RPMI7951 (cell line): ENCODE measurements at regions not wholly inside any gene's neighbourhood (a gene's known extent, or its start where the extent isn't known, plus 50 kb on each side); places are given as distances from the start of the nearest gene placed in this dataset.
"Not testable (repeated sequence)": the region's sequence is repeated elsewhere in the genome, so short reads cannot be mapped to it uniquely, and the experiment has no call there.

Experiments
- DNase-seq: peaks from one replicate; pipeline ENCODE4 v3.0.0-alpha.2; 2012; ENCODE audit warnings: low read depth

DNA sequence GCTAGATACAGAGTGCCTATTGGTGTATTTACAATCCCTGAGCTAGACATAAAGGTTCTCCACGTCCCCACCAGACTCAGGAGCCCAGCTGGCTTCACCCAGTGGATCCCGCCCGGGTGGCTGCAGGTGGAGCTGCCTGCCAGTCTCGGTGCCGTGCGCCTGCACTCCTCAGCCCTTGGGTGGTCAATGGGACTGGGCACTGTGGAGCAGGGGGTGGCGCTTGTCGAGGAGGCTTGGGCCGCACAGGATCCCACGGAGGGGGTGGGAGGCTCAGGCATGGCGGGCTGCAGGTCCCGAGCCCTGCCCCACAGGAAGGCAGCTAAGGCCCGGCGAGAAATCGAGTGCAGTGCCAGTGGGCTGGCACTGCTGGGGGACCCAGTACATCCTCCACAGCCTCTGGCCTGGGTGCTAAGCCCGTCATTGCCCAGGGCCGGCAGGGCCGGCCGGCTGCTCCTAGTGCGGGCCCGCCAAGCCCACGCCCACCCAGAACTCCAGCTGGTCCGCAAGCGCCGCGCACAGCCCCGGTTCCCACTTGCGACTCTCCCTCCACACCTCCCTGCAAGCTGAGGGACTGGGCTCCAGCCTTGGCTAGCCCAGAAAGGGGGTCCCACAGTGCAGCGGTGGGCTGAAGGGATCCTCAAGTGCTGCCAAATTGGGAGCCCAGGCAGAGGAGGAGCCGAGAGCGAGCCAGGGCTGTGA is 554.6 kb upstream of the LUZP2 start:
- DNase-seq = not testable (repeated sequence)

DNA sequence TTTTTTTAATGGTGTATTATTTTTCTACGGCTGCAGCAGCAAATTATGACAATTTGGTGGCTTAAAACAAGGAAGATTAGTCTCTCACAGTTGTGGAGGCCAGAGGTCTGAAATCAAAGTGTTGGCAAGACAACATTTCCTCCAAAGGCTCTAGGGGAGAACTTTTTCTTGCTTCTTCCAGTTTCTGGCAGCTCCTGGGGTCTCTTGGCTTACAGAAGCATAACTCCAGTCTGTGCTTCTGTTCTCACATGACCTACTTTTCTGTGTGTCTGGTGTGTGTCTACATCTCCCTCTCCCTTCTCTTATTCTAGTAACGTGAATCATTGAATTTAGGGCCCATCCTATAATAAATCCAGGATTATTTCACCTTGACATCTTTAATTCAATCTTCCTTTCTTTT is 551.9 kb upstream of the LUZP2 start:
- no peak for DNase-seq

GRCh38 chr11:23947883-23948282 is 549.0 kb upstream of the LUZP2 start:
- DNase-seq = no peak

DNA sequence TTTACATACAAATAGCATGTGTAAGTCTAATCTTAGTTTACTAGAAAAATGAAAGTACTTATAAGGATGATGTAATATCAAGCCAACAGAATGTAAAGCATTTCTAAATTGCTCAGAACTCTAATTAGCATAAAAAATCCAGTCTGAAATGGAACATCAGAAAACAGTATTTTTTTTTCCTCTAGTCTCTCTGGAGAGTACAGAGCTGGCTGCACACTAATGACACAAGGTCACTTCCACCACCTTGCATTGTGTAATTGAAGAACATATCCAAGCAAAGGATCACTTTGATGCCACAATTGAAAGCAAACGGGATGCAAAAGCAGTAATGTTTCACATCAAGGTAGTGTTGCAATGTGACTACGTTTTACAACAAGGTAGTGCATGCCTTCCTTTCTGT is 548.0 kb upstream of the LUZP2 start:
- no peak for DNase-seq

DNA sequence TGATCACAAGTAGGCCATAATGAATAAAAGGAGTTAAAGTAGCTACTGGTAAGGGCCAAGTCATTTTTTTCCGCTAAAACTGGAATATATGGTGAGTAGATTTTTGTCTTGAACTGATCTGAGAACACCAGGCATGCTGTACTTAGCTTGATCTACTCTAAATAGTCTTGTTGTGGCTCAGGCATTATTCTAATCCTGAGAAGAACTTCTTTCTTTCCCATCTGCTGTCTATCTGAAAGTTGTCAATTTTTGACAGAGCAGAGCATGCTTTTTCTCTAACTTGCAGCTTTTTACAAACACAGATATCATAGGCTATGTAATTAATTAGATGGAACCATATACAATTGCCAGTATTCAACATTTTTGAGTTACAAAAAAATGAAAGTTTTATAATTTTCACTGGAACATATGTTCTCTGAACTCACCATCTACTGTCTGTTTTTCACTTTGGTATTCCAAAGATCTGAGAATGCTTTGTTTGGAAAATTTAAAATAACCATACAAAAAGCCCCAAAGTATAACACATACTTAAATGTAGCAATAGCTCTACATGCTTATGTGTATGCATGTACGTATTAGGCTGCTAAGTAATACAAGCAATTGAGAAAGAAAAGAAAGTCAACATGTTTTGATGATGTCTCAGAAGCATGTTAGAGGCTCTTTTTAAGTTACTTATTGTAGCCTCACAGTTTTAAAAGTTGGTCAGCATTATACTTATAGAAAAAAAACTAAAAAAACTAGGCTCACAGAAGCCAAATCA is 542.7 kb upstream of the LUZP2 start:
- no peak for DNase-seq

GRCh38 chr11:23954730-23955129 is 542.1 kb upstream of the LUZP2 start:
- DNase-seq = no peak

DNA sequence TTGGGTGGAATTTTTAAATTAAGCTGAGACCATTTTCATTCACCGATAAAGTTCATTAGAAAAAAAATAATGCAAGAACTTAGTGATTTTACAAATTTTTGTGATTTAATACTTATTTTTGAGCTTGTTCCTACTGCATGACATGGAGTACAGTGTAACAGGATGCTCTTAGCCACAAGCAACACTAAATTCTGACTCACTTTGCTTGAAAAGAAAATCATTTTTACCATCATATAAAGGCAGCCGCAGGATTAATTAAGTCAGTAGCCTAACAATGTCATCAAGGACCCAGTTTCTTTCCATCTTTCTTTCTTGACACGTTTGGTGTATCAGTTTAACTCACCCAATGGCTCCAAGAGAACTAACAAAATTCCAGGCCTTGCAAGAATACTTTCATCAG is 540.3 kb upstream of the LUZP2 start:
- peak; percentile 3 for DNase-seq

DNA sequence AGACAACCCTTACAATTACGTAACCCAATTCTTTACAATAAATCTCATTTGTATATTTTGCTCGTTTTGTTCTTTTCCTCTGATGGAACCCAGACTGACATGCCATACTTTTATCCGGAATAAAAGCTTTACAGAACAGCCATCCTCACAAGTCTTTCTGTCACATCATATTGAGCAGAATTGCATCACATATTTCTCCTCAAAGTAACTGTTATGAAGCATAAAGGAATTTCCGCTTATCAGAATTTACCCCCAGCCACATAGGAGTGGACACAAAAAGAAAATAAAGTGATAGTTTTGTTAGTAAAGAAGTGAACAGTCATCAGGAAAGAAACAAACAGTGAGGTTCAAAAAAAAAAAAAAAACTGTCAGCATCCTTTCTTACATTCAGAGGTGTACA is 539.5 kb upstream of the LUZP2 start:
- DNase-seq = no peak

- no peak for DNase-seq
Observed at GRCh38 chr11:23959462-23959861, 537.4 kb upstream of the LUZP2 start.

- DNase-seq = peak; percentile 33
Observed at GRCh38 chr11:23961503-23962338, 535.1 kb upstream of the LUZP2 start.

GRCh38 chr11:23973244-23973643 is 523.6 kb upstream of the LUZP2 start:
- no peak for DNase-seq

GRCh38 chr11:23974051-23974450 is 522.8 kb upstream of the LUZP2 start:
- DNase-seq = no peak

DNA sequence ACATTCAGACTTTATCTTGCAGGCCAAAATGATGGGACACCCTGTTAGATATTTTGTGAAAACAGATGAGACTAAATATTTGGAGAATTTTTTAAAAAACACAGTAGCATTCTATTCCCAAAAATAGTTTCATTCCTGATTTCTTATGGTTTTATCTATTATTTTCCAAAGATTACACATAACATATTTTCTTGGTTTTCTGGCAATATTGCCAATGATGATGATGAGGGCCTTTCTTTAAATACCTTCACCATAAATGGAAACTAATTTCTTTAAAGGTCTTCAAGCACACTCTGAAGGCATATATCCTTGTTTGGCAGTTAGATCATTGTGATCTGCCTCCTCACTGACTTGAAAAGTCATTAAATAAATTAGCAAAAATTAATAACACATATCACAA is 522.3 kb upstream of the LUZP2 start:
- no peak for DNase-seq

- DNase-seq = no peak
Observed at GRCh38 chr11:23976426-23976825, 520.4 kb upstream of the LUZP2 start.

DNA sequence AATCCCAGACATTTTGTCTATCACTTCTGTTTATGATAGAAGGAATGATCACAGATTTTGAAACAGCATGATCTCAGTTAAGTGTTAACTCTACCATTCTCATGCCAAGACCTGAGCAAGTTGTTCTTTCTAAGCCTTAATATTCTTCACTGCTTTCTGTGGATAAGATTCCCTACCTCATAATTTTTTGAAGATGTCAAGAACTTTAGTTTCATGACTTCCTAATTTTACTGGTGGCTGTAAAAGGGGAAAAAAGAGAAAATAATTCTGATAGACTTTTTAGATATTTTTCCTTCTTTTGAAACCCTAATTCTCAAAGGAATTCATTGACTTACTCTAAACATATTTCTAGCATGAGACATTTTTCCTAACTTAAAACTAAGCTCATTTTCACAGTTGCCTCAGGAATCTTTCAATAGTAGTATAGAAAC is 520.0 kb upstream of the LUZP2 start:
- no peak for DNase-seq

DNA sequence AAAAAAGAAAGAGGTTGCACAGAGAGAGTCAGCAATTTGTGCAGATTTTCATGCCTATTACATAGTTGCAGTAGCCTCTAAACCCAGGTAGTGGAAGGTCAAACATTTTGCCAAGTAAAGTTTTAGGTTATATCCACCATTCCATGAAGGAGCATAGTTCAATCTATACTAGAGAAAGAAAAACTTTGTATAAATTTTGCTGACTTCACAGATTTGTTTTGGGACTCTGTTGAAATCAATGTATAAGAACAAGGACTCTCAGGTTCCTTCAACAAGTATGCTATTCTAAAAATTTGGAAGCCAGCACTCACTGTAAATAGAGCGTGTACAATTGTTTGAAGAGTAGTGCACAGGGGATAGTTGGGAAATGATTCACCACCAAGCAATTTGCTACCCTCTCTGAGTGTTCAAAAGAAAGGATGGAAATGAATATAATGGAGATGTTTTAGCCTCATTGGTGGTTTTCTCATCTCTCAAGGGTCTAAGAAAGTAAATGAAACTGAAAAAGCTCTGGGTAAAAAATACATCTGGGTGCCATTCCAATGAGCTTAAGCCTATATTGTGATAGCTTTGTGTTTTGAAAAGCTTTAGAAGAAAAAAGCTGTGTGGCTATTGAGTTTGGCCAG is 508.4 kb upstream of the LUZP2 start:
- peak; percentile 33 for DNase-seq

DNA sequence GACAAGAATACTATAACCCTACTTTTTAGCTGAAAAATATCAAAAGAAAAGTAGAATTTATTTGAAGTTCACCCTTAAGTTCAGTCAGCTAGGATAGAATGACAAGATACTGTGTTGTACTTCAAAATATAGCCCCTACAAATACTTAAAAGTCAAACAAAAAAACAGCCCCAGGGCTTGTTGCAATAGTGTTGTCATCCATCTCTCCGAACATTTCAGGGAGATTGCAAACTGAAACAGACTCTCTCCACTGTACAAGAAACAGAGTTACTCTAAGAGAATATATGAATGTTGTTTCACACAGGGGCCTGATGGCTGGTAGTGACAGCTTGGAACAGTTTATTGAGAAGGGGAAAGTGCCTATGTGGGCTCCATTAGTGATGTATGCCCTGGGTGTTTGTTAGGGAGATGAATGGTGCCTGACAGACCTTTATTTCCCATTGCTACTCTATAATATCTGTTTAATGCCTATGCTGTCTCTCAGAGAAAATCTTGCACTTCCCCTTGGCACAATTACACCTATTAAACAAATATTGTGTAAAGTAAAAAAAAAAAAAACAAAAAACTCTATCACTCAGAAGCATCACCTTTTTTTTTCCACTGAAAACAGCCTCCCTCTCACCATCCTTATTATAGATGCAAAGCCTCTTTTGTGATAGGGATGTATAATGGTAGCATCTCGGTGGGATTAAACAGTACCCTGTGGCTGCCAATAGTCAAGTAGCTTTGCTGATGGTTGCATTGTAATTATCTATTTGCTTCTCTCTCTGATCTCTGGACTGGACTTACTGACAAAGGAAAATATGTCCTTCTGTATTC is 506.3 kb upstream of the LUZP2 start:
- peak; percentile 15 for DNase-seq

GRCh38 chr11:23991165-23991539 is 505.7 kb upstream of the LUZP2 start:
- no peak for DNase-seq

GRCh38 chr11:23995891-23996290 is 501.0 kb upstream of the LUZP2 start:
- DNase-seq = no peak

GRCh38 chr11:23997356-23997755 is 499.5 kb upstream of the LUZP2 start:
- no peak for DNase-seq

- no peak for DNase-seq
Observed at GRCh38 chr11:24005202-24005876, 491.5 kb upstream of the LUZP2 start.
